ENCODE measurements at regions not wholly inside any gene's neighbourhood (a gene's known extent, or its start where the extent isn't known, plus 50 kb on each side); places are given as distances from the start of the nearest gene placed in this dataset.

DNA sequence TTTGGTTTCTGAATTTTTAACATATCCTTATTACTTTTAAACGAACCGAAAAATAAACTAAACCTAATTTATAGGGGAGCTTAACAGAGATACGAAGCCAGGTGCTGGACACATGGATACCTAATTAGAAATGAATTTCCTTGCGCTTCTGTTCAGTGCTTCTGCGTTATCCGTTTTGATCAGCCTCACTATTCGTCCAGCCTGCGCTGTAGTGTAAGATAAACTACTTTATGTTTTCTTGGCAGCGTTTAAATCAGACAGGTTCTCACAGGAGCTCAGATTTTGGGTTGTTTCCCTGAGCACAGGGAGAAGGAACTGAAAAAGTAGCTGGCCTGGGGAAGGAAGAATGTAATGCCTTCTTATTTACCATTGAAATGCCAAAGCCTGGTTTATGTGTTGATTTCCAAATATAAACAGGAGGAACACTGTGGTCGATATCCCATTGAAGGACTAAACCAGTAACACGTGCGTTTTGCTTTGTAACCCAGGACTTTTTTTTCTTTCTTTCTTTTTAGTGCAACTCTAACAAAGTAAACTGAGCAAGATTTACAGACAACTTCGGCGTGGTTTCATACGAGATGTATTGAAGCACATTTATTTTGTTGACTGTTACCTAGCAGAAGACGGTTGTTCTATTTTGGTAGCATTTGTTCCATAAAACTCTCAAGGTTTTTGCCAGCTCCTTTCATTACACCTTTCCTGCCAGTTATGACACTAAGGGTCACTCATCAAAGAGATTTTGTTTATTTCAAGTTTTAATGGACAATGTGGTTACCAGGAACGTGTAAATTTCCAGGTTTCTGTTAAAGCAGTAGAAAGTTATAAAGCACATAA is 214.8 kb upstream of the HEY2 start:
- intact Hi-C loops (cut with micrococcal nuclease): no loop called here

DNA sequence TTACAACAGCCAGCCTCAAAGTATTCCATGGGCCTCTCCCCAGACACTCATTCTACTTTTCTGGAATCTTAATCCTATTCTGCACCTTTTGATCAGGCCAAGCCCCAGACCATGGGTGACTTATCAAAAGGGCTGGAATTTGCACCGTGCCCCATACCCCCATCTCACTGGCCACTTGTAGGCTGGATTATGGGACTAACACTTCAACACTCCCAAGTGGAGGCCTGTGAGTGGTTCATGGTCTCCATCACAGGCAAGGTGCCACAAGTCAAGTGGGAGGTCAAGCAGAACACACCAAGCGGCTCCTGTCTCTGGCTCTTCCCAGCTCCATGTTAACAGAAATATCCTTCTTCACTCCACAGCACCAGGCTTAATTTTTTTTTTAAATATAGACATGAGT is 212.3 kb upstream of the HEY2 start:
- intact Hi-C loops (cut with micrococcal nuclease): no loop called here

DNA sequence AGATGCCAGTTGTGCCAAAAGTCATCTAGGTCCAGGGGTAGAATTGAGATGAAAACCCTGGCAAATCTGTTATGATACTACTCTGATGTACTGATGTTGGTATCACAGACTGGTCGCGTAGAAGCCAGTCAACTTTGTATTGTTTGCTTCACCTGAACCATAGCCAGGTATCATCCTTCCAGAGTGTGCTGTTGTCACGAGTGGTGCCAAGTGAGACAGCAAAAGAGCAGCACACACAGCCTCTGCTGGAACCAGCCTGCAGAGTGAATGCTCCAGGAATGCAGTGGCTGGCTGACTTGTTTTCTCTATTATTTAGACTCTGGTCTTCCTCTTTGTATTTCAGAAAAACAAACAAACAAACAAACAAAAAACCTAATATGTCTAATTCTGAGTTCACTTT is 209.5 kb upstream of the HEY2 start:
- intact Hi-C loops (cut with micrococcal nuclease): no loop called here

DNA sequence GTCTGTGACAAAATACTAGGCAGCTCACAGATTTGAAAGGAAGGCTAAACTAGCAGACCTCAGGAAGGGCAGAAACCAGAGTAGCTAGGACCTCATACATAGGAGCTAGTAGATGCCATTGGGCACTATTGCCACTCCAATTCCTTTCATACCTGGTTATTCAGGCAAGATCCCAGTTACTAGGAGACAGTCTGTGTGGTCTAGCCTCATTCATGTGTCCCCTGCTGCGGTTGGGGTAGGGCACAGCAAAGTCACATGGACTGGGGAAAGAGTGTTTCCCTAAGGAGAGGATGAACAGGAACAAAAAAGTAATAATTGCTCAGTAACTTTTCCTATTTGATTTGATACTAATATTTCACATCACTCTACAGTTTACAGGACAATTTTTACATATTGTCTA is 204.6 kb upstream of the HEY2 start:
- intact Hi-C loops (cut with micrococcal nuclease): no loop called here

DNA sequence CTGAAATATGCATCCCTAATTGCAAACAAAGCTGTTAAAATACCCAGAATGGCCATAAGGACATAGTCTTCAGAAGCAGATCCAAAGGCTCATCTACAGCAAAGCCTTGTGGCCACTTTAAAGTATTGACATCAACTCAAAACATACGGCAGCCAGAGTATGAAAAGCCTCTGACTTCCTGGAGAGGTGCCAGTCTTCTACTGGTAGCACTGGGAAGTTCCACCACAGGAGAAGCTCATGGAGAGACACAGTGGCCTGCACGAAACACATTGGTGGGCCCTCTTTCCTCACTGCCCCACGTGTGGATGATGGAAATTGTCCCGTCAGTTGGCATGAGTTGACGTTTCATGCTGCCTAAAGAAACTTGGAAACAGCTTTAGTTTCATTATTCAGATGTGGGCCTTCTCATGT is 202.6 kb upstream of the HEY2 start:
- intact Hi-C loops (cut with micrococcal nuclease): no loop called here

DNA sequence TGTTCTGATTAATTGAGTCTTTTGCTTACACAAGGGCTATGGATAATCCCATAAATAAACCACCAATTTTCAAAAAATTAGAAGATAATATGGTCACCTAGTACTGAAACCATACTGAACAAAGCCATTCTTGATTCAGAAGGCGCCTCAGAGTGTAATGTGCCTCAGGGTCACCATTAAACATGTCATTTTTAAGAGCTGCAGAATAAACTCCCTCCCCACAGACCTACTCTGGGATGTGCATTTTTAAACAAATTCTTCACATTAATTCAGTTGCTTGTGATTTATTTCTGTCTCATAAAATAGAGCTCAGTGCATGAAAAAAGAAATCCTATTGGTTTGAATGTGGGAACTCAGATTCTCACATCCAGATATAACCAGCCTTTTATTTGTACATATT is 202.1 kb upstream of the HEY2 start:
- intact Hi-C loops (cut with micrococcal nuclease): no loop called here

DNA sequence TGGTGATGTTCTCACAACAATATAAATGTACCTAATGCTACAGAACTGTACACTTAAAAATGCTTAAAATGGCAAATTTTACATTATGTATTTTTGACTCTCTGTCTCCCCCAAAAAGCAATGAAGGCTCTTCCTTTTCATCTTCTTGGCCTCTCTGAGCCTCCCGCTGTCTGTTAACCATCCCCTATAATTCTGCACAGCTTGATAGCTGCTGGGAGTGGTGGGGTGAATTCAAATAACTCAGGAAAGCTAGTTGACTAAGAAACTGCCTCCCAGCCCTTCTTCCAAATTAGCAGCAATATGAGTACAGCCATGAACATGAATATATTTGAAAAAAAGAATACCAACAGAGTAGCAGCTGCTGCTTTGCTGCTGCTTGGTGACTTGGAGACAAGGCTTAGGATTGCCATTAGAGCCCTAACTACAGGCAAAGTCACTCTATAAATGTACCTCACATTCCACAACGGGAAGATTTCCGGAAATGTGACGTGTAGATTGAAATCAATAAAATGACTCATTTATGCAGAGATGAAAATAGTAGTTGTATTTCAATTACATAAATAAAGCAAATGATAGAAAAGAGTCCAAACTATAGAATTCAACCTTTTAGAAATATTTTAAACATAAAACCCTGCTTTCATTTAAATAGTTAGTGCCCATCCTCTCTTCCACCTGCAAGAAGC is 200.1 kb upstream of the HEY2 start:
- intact Hi-C loops (cut with micrococcal nuclease): no loop called here

DNA sequence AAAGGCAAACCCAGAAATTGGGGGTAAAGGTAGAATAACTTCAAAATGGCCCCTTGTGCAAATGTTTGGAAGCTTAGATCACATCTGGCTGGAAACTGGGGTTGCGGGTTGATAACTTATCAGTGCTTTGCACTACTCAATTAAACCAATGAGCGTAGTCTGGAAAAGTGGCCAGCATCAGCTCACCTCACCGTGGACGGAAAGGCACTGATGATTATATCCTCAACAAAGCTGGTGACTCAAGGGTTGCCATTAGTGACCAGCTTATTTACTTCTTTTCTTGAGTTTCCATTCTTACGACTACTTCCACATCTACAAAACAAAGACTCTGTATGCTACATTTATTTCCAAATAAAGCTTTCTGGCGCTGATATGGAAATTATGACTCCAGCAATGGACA is 198.5 kb upstream of the HEY2 start:
- intact Hi-C loops (cut with micrococcal nuclease): no loop called here

DNA sequence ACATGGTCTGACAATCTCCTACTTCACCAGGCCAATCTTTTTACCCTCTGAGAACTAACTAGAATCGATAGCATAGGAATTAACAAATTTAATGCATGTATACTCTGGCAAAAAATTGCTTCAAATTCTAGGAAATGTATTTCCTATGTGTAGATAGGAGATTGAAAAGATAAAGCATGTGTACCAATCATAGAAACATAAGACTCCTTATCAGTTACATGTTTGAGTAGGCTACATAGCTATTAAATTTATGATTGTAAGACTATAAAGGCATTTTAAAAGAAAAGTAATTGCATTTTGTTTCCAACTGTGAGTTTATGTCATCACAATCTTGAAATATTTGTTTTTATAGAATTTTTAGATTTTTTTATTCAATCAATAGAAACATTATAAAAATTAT is 196.6 kb upstream of the HEY2 start:
- intact Hi-C loops (cut with micrococcal nuclease): no loop called here

DNA sequence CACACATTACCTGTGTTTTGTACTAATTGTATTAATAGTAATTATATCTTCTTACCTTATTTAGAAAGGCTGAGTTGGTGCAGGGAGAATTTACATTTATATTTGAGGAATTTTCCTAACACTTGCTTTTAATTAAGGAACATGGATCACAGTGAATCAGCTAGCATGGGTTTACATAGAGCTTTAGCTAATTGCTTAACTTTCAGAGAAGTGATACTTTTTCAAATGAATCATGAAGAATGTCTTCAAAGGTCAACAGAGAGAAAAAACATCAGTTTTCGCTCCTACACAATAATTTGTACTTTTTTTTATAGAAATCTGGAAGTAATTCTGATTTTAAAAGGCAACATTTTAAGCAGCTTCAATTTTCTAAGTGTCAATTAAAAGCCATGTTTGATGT is 195.0 kb upstream of the HEY2 start:
- intact Hi-C loops (cut with micrococcal nuclease): no loop called here

DNA sequence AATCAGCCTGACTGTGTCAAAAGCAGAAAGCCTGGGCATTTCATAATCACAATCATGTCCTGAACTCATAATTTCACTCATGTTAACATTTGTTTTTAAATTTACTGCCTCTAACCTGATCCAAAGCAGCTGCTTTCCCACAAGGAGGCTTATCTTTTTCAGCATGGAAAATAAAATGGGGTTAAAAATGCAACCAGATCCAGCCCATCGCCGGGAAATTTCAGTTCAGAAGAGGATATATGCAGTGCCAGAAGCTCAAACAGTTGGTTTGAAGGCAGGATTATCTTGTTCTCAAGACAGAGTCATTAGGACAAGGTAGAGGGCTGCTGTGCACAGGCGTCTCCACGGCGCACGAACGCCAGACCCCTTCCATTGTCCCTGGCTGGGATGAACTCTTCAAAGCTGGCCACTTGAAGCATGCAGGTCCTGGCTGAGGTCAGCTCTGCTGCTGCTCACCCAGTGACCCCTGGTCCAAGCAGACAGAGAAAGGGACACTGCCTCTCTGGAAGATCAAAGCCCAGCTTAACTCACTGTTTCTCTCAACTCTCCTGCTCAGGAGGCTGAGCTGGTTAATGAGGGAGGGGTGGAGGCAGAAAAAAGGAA is 191.1 kb upstream of the HEY2 start:
- intact Hi-C loops (cut with micrococcal nuclease): no loop called here

DNA sequence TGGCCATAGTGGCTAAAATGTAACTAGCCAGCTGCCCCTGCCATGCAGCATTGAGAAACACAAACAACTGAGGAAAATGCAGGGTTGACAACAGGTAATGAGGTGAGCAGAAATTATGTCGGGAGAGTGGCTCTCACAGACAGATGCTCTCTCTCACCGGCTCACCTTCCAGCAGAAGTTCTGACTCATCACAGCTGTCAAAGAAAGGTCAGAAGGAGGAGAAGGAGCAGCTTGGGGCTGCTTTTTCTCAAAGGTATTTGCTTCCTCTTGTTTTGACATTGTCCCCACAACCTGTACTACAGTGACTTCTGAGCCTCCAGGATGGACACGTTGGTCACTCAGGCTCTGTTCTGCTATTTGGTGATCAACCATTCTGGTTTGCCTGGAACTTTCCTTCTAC is 190.5 kb upstream of the HEY2 start:
- intact Hi-C loops (cut with micrococcal nuclease): no loop called here

DNA sequence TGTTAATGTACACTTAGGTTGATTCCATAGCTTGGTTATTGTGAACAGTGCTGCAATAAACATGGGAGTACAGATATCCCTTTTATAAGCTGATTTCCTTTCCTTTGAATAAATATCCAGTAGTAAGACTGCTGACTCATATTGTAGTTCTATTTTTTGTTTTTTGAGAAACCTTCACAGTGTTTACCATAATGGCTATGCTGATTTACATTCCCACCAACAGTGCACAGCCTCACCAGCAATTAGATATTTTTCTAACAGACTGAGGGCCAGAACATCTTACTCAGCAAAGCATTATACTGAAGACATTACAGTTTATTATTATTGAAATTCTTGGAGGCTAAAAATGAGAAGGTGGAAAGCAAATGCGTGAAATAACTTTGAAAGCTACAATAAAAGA is 187.3 kb upstream of the HEY2 start:
- intact Hi-C loops (cut with micrococcal nuclease): no loop called here

DNA sequence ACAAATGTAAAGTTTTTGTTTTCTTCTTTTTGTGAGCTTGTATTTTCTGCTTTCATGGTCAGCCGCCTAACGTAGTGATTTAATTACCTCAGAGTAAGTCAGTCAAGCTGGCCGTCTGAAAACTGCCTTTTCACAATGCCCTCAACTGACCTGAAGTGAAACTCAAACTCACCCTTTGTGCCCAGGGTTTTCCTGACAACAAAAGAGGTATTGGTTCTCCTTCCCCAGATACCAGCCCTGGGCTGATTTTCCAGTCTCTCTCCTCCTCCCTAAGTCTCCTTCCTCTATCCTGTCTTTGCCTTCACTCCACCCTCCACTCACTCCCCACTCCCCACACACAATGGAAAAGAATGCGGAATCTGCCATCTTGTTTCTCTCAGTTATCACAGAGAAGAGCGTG is 184.5 kb upstream of the HEY2 start:
- intact Hi-C loops (cut with micrococcal nuclease): no loop called here

DNA sequence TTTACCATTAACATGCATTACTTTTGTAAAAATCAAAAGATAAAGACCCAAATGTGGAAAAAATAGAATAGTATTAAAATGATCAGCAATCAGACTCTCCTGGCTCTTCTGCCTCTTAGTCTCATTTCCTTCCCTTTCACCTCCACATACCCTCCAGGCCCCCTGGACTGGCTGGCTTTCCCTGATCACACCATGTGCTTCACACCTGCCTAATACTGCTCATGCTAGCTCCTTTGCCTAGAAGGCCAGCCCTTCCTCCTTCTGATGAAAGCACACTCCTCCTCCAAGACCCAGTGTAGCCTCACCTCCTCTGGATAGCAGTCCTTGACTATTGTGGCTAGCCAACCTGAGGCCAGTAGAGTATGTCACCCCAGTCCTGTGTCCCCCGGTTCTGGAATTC is 182.0 kb upstream of the HEY2 start:
- intact Hi-C loops (cut with micrococcal nuclease): no loop called here

DNA sequence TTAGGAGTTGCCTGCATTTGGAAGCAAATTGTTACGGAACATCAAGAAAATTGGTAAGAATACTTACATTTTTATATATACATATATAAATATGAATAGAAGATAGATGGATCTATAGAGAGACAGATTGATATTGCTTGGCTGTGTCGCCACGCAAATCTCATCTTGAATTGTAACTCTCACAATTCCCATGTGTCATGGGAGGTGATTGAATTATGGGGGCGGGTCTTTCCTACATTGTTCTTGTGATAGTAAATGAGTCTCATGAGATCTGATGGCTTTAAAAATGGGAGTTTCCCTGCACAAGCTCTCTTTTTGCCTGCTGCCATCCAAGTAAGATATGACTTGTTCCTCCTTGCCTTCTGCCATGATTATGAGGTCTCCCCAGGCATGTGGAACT is 180.8 kb upstream of the HEY2 start:
- intact Hi-C loops (cut with micrococcal nuclease): no loop called here

DNA sequence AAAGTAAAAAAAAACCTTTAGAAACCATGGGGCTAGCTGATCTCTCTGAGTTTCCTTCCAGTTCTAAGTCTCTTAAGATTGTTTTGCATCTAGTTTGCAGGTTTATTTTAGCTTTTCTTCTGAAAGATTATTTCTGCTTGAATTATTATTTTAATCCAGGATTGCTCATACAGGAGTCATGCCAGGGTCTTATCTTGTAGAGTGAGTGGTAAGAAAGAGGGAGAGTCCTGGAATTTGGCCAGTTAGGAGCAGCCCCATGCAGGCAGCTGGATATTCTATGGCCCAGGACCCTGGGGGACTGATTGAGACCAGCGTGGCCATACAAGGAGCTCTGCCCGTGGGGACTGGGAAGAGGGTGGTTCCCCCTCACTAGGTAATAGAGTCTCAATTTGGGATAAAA is 178.9 kb upstream of the HEY2 start:
- intact Hi-C loops (cut with micrococcal nuclease): no loop called here

DNA sequence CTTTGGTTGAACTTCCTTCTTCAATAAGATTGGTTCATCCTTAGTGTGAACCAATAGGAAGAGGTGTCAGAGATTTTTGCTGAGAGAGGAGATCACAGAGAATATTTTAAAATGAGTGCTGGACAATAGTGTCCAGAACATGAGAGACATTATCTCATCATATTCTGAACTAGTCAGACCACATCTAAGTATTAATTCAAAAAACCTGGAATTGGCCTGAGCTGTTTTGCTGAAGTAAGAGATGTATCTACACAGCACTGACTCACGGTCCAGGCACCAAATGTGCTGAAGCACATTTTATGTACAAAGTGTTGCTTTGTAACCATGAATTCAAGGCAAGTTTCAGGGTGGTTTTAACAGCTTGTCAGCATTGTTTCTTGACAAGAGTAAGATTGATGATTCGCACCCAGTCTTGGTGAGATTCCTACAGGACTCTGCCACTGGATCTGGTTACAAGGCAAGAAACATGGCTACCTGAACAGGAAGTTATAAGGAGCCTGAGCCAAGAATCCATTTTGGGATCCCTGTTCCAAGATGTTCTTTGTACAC is 178.2 kb upstream of the HEY2 start:
- intact Hi-C loops (cut with micrococcal nuclease): no loop called here

DNA sequence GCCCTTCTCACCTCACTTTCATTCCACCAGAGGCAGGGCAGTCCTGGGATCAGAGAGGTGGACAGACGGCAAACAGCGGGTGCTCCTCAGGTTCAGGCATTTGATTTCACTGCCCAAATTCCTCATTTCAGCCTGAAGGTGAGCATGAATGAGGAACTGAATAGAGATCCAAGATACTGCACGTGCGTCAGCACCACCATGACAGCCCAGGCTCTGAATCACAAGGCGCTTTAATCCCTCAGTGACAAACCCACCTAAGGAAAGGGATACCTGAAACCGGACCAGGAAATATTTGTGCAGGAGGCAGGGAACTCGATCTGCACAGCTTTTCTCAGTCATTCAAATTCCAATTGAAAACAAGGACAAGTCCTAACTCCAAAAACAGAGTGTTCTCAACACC is 174.8 kb upstream of the HEY2 start:
- intact Hi-C loops (cut with micrococcal nuclease): no loop called here

DNA sequence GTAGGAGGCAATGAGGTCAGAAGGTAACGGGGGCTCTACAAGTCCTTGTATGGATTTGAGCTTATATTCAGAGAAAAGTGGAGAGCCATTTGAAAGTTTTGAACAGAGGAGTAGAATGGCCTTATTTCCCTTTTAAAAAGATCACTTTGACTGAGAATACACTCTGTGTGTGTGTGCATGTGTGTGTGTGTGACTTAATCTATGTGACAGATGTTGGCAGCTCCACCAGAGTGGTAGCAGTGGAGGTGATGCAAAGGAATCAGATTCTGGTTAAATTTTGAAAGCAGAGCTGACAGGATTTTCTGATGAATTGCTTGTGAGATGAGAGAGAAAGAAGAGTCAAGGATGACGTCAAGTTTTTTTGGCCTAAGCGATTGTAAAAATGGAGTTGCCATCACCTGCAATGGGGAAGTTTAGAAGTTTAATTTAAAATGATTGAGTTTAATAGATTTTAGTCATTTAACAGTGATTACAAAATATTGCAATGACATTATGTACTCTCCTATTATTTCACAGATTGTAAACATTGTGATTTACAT is 172.2 kb upstream of the HEY2 start:
- intact Hi-C loops (cut with micrococcal nuclease): no loop called here

DNA sequence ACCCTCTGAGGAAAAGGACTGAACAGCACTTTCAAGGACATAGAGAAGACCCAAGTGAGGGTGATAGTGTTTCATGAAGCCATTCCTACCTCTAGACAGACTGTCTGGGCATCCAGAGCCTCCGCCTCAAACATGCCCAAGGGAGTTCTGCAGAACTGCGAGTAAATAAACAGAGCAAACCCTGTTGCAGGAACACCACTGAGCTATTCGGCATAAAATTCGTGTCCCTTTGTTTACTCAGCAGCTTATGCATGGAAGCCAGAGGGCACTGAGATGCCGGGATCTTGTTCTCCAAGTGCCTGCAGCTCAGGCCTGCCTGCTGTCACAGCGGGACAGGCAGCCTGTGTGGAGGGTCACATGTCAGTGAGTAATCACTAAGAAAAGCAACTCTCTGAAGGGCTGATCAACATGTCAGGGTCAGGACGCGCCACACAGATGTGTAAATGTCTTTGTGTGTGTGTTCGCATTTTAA is 164.9 kb upstream of the HEY2 start:
- intact Hi-C loops (cut with micrococcal nuclease): no loop called here

DNA sequence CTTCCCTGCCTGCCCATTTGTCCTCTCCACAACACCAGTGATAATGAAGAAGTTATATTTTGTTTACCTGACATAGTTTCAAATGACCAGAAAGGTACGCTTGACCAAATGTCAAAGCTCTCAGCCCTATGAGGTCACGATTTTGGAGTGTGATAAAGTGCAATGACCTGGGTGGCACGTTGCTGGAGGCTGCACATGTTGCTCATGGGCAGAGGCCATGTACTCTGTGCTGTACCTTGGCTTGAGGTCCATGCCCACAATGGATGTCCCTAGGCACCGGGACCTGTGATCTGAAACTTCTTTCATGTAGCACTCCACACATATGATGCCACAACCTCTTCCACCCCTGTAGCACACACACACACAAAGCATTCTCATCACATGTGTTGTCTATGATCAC is 164.0 kb upstream of the HEY2 start:
- intact Hi-C loops (cut with micrococcal nuclease): no loop called here

All from T-helper 1 cell treated with Interleukin-12 subunit alpha and Interleukin-12 subunit beta and Interleukin-4 antibody, amounts not matched to agents 30 ng/mL and 1 ng/mL, for 36 hours (primary cell).